ENCODE measurements at regions not wholly inside any gene's neighbourhood (a gene's known extent, or its start where the extent isn't known, plus 50 kb on each side); places are given as distances from the start of the nearest gene placed in this dataset.
A peak's percentile ranks its signal among the peaks of the same experiment; 100 is the strongest.
"Not testable (repeated sequence)": the region's sequence is repeated elsewhere in the genome, so short reads cannot be mapped to it uniquely, and the experiment has no call there.

DNA sequence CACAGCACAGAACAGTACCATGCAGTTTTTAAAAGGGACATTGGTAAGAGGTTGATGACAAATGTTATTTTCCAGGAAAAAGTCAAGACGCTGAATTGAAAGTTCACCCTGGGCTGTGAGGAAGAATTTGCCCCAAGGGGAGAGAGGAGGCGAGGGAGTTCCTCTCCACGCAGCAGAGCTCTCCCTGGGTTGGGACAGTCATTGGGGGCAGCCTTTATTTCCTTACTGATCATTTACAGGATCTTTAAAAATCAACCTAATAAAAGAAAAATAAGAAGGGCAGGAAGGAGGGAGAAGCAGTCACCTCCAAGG is 49.9 kb upstream of the WNT7B start:
- DNase-seq (ENCODE audit: low spot score), result no peak

DNA sequence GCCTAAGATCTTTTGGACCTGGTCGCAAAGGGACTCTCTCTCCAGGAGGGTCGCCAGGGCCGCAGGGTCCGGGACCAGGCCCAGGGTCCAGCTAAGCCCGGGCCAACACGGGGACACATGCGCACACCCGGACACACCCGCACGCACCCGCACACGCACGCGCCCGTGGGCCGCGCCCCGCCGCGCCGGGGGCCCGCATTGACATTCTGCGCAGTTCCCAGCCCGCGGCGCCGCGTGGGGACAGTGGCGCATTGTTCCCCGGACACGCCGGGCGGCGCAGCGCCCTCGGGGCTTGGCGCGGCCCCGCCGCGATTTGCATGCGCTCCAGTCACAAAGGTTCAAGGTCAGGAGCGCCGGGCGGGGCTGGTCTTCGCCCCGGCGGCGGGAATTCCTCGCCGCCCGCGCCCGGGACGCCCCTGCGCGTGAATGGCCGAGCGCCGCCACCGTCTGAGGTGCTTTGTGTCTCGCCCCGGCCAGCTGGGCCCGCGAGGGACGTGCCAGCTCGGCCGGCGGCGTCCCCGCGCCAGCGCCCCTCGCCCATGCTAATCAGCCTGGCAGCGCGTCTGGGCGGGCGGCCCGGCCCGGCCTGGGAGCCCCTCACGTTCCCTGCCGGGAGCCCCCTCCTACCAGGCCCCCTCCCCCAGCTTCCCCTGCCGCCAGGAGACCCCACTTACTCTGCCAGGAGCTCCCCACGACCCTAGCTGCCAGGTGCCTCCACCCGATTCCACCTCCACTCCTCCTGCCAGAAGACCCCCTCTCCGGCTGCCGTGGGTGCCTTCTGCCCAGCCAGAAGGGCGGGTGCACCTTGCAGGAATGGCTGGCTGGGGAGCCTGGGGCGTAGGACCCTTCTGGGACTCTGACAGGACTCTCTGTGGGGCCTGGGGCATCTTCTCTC is 50.5 kb upstream of the WNT7B start:
- peak; percentile 31 for DNase-seq (ENCODE audit: low spot score)

DNA sequence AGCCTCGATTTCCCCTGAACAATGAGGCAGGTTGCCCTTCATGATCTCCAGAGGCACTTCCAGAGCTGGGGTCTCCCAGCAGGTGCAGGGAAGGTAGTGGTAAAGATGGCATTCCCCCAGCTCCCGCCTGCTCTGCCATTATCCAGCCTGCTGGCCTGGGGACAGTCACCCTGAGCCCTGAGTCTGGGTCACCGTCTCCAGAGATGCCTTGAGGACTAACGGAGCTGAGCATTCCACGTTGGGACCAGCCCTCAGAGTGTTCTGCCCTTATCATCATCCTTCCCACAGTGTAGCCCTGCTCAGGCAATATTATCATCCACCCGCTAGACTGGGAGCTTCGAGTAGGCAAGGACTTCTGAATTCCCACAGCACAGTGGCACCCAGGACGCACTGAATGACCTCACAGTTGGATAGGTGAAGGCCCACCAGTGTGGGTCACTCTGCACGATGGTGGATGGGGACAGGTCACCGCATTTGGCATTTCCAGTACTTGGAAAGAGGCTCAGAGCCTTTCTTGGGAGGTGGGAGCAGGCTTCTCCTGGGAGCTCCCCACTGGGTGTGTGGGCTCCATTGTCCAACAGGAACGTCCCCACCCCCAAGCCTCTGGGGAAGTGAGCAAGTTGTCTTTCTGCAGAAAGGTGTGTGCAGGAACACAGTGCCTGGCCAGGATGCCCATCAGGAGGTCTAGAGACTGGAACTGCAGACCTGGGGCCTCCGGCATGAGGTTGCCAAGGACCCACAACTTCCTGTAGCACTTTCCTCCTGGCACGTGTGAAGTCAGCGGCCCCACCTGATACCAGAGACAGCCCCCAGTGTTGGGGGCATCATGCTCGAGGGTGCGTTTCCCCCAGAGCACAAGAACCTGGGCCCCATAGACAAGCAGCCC is 51.4 kb upstream of the WNT7B start:
- DNase-seq (ENCODE audit: low spot score), result no peak

DNA sequence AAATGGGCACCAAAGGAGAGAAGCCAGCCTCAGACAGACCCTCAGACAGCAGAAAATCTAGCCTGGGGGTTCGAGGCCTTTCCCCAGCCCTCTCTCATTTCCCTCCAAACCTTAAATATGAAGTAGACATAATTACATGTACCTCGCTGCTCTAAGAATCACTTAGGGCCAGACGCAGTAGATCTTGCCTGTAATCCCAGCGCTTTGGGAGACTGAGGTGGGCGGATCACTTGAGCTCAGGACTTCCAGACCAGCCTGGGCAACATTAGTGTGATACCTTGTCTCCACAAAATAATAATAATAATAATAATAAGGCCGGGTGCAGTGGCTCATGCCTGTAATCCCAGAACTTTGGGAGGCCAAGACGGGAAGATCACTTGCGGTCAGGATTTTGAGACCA is 52.1 kb upstream of the WNT7B start:
- DNase-seq (ENCODE audit: low spot score), result no peak

DNA sequence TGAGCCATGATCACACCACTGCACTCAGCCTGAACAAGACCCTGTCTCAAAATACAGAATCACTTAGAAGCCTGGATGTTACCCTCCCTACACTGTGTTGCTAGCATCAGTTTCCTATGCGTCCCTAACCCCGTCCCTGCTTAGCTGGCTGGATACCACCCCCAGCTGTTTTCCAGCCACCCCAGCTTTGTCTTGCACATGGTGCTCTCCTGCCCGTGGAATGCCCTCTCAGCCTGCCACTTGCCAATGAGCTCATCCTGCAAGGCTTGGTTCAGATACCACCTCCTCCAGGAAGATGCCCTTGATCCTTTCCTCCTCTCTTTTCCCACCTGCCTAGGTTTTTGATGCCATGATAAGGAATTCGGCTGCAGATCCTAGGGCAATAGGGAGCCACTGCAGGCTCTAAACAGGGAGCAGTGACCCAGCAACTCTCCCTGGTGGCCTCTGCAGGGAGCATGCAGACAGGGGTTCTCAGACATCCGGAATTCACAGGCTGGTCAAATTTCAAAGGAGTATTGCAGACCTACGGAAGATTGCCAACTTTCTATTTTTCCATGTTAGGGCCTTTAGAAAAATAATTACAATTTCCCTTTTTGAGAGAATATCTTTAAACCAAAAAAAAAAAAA is 52.7 kb upstream of the WNT7B start:
- DNase-seq (ENCODE audit: low spot score), result no peak

DNA sequence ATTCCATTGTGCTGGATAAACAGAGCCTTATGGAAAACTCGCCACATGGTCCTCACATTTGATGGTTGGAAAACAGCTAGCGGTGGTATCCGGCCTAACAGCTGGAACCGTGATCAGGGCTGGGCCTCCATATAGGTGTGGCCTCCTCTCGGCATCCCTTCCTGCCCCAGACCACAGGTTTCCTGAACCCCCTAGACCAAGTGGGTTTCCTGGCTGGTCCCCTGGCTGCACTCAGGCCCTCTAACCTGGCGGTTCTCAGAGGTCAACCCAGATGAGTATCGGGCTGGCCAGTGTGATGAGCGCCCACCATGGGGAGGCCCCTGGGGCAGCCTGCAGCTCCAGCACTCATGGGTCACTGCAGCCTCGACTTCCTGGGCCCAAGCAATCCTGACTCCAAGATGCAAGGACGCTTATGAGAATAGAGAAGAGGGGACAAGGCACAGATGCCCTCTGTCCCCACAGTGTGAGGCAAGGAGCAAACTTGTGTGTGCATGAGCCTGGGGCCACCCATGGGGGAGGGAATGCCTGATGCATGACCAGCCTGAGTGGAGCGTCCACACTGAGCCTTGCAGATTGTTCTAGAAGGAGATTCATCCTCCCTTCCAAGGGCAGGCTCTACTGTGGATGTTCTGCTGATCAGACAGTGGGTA is 53.4 kb upstream of the WNT7B start:
- DNase-seq (ENCODE audit: low spot score), result no peak

DNA sequence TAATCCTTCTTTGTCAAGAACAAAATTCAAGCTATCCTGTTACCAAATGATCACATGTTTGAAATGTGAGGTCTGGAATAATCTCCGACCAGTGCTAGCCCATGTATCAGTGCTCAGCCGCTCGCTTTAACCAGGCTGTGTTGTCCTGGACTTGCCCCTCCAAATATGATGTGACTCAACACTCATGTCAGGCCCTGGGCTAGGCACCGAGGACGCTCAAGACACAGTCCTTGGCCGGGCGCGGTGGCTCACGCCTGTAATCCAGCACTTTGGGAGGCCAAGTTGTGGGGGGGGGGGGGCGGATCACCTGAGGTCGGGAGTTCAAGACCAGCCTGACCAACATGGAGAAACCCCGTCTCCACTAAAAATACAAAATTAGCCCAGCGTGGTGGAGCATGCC is 54.1 kb upstream of the WNT7B start:
- DNase-seq (ENCODE audit: low spot score), result no peak

DNA sequence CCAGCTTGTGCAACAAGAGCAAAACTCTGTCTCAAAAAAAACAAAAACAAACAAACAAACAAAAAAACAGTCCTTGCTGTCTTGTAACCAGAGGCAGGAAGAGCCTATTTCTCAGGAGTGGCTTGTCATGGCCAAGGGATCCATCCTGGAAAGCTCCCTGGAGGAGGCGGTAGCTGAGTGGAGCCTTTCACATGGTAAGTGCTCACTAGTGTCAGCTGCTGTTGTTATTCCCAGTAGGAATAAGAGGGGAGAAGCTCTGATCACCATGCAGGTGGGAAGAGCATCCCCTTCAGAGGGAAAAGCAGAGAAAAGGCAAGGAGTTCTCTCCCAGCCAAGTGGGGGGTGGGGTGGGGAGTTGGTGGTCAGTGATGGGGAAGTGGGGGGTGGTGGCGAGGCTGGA is 54.6 kb upstream of the WNT7B start:
- DNase-seq (ENCODE audit: low spot score), result no peak

DNA sequence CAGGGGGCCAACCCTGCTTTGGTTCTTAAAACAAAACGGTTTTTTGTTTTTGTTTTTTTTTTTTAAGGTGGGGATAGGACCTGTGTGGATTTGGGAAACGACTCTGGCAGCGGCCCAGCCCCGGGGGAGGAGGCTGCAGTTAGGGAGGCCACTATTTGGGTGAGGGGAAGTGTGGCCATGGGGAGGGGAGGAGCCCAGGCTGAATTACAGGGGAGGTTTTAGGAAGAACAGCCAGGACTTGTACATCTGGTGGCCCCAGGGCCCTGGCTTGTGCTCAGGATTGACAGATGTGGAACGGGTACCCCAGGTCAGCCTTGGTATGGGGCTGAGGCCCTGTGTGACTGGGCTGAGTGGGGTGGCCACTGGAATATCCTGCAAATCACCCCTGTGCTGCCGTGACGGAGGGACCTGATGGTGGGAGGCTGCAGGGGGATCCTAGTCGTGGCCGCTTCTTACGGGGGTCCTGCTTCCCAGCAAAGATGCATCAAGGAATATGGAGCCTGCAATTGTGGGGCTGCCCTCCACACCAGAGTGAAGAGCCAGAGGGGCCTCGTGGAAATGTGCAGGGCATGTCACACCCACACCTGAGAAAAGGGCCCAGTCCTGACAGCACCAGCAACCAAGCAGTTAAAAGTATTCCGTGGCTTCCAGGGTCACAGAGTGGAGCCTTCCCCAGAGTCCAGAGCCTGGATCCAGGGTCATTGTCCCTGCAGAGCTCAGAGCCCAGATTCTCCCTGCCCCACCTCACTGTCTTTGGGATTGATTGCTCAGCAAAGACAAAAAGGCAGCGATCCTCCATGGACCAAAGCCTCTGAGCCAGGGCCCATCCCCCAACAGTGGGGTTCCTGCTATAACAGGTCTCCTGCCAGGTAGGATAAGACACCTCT is 55.2 kb upstream of the WNT7B start:
- no peak for DNase-seq (ENCODE audit: low spot score)

DNA sequence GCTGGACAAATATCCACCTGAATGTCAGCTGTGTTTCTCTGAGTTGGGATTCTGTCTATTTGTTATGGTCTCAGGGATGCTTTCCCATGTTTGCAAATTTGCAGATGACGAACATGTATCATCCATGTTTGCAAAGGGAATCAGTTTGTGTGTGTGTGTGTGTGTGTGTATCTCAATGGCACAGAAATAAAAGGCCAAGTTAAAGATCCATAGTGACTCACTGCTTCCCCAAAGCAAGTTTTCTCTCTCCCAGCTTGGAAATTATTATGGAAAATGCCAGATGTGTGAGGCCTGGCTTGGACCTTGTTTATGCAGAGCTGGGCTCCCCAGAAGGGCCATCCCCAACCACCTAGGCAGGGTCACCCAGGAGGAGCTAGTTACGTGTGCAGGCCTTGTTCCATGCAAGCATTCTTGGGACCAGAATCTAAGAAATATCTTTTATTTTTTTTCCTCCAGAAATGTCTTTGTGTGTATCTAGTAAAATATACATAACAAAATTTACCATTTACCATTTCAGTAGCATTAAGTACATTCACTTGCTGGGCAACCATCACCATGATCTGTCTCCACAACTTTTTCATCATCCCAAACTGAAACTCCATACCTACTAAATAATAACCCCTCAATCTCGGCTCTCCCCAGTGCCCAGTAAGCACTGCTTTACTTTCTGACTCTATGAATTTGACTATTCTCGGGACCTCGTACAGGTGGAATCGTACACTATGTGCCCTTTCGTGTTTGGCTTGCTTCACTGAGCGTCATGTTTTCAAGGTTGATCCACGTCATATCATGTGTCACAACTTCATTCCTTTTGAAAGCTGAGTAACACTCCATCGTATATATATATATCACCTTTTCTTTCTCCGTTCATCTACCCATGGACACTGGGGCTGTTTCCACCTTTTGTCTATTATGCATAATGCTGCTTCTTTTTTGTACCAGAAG is 56.6 kb upstream of the WNT7B start:
- DNase-seq (ENCODE audit: low spot score), result peak; percentile 50

DNA sequence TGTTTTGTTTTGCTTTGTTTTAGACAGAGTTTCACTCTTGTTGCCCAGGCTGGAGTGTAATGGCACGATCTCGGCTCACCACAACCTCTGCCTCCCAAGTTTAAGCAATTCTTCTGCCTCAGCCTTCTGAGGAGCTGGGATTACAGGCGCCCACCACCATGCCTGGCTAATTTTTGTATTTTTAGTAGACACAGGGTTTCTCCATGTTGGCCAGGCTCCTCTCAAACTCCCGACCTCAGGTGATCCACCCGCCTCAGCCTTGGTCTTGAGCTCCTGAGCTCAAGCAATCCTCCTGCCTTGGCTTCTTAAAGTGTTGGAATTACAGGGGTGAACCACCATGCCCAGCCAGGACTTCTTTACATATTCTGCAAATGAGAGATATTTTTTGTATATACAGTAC is 57.5 kb upstream of the WNT7B start:
- DNase-seq (ENCODE audit: low spot score), result not testable (repeated sequence)

DNA sequence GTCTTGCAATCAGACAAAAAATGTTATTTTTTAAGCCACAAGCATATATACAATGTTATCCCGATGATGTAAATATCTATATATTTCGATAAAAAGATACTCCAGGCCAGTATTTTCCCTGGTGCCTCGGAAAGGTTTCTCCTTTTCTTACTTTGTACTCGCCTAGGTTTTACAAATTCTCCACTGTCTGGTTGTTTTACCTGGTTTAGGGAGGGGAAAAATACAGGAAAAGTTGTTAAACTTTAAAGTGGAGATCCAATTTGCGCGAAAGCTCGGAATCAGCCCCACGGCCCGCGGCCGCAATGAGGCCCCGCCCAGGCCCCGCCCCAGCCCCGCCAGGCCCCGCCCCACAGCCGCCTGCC is 58.4 kb upstream of the WNT7B start:
- no peak for DNase-seq (ENCODE audit: low spot score)

DNA sequence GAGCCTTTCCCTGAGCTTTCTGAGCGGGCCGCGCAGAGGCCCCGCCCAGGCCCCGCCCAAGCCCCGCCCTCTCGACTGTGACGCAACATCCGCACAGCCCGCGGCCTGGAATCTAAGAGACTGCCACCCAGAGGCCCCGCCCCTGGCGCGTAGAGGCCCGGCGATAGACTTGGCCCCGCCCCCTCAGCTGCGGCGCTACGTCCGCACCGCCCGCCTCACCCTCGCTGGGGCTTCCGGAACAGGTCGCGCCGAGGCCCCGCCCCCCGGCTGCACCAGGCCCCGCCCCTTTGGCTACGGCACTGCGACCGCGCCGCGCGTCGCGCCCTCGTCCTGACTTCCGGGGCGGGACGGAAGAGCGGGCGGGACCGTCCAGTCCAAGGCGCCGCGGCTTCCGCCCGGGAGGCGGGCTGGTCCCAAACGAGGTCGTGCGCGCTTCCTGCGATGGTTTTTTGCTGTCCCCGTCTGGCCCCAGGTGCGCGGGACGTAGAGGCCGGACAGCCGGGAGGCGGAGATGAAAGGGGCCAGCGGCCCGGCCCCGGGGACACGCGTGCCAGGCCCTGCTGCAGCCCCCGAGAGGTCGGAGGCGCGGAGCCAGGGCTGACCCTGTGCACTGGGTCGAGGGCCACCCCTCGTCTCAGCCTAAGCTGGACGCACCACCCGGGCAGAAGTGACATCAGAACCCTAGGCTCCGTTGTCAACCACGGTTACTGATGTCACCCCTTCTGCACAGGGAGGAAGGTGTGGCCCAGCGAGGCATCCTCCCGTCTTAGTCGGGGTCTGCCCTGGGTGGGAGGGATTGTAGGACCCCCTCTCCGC is 59.0 kb upstream of the WNT7B start:
- DNase-seq (ENCODE audit: low spot score), result peak; percentile 100

DNA sequence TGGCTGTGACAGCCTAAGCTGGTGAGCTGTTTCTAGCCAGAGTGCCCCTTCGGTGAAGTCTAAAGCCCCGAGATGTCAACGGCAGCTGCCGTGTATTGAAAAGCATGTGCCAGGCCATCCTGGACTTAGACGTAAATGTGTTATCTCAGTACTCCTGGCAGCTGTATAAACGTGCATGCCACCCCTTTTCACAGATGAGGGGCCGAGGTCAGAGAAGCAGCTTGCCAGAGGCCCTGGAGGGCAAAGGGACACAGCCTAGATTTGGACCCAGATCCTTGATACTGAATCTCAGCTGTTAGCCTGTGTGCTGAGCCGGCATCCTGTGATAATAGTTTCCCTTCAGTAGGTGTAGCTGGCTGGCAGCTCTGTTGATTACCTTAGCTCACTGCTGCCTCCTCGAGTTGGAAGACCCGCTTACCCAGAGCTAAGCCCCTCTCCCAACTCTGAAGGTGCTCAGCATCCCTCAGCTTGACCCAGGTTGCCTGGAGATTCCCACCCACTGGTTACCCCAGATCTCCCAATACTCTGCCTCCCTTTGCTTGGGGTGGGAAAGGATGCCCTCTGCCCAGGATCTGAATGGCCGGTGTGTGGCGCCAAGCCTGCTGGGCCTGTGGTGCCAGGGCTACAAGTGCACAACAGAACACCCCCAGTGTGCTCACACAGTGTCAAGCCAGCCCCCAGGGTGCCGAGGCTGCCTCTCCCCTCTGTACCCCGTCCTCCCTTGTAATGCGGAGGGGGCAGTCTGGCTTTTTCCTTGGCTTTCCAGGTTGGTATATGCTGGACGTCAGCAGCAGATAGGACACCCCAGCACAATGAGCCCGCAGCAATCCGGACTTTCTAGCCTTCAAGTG is 59.8 kb upstream of the WNT7B start:
- DNase-seq (ENCODE audit: low spot score), result no peak

DNA sequence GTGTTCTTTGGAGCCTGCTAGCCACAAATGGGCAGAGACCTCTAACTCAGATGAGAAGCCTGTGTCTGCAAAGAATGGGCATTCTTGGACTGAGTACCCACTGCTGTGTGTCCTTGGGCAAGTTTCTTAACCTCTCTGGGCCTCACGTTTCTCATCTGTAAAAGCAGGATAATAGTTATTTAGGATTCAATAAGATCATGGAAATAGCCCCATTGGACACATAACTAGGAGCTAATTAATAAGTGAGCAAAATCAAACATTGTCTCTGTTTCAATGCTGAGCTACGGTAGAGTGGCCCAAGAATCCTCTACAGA is 61.2 kb upstream of the WNT7B start:
- no peak for DNase-seq (ENCODE audit: low spot score)

DNA sequence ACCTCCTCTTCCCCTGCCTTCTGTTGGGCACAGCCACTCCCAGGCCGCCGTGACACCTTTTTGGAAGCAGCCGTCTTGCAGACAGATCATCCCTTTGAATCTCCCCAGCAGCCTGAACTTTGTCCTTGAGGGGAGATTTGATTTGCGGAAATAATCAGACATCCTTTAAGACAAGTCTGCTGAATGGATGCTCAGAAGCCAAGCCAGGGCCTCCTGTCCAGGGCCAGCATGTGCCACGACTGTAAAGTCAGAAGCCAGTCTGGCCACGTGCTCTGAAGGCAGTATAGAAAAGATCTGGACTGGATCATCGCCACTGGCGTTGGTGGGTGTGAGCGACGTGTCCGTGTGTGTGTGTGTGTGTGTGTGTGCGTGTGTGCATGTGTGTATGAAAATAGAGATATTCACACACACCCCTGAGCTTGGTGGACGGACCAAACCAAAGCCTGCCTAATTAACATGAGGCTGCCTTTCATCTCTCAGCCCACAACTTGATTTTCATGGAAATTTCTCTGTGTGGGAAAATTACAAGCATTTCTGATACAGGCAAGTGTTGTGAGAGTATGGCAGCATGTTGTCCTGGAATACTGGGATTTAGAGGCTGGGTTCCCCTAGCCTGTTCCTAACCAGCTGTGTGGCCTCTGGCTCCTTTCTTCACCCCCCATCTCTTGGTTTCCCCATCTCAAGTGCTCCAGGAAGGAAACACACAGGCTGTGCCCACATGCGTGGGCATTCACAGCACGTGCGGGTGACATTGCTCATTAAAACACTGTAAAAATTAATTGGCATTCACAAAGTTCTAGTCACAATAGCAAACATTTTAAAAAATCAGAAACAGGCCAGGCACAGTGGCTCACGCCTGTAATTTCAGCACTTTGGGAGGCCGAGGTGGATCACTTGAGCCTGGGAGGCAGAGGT is 61.8 kb upstream of the WNT7B start:
- no peak for DNase-seq (ENCODE audit: low spot score)

DNA sequence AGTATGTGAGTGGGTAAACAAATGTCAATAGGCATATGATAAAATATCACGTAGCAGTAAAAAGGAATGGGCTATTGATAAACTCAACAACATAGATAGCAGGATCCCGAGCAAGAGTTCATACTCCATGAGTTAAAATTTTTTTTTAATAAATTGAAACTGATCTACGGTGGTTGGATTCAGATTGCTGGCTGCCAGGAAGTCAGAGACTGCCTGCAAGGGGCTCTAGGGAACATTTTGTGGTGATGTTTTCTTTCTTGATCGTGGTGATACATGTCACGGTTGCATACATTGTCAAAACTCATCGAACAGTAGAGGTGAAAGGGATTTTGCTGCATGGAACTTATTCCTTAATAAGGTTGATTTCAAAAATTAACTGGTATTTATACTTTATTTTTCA is 62.6 kb upstream of the WNT7B start:
- DNase-seq (ENCODE audit: low spot score), result no peak
